ENCODE measurements at regions not wholly inside any gene's neighbourhood (a gene's known extent, or its start where the extent isn't known, plus 50 kb on each side); places are given as distances from the start of the nearest gene placed in this dataset.

- ChIA-PET CTCF (interaction anchor here (1.3 to 1.6 kb wide), 2 partner anchors 14 kb away, joined by 4 to 5 read pairs; no protein-coding TSS in a partner anchor), POLR2A (no interaction called here)
- DNase-seq (ENCODE audit: extremely low spot score), result no peak
- no peak for TF ChIP-seq CTCF (IDR thresholded peaks at IDR 0.05; ENCODE audit: control extremely low read depth, extremely low read depth, low read depth, missing control alignments)
These were observed 259.5 kb upstream of the KCNH8 start for GRCh38 chr3:18888819-18889218.

GRCh38 chr3:18888370-18888769 is 259.9 kb upstream of the KCNH8 start:
- POLR2A ChIA-PET, result no interaction called here

GRCh38 chr3:18886331-18886730 is 262.0 kb upstream of the KCNH8 start:
- no peak for DNase-seq (ENCODE audit: extremely low spot score)
- ChIA-PET POLR2A (no interaction called here), CTCF (no interaction called here)
- no peak for TF ChIP-seq CTCF (IDR thresholded peaks at IDR 0.05; ENCODE audit: control extremely low read depth, extremely low read depth, low read depth, missing control alignments)

More at GRCh38 chr3:18888370-18888769, 259.9 kb upstream of the KCNH8 start:
- TF ChIP-seq CTCF (IDR thresholded peaks at IDR 0.05; ENCODE audit: control extremely low read depth, extremely low read depth, low read depth, missing control alignments), result no peak
- DNase-seq (ENCODE audit: extremely low spot score), result no peak
- CTCF ChIA-PET, result interaction anchor here (0.9 kb wide), 1 partner anchor 129 kb away, joined by 3 read pairs; no protein-coding TSS in a partner anchor

GRCh38 chr3:18885612-18886011 is 262.7 kb upstream of the KCNH8 start:
- ChIA-PET POLR2A (no interaction called here), CTCF (interaction anchor here (0.8 to 0.9 kb wide), 2 partner anchors 8 to 17 kb away, joined by 3 read pairs; no protein-coding TSS in a partner anchor)
- DNase-seq (ENCODE audit: extremely low spot score), result no peak
- TF ChIP-seq CTCF (IDR thresholded peaks at IDR 0.05; ENCODE audit: control extremely low read depth, extremely low read depth, low read depth, missing control alignments), result no peak

GRCh38 chr3:18883571-18883970 is 264.7 kb upstream of the KCNH8 start:
- TF ChIP-seq CTCF (IDR thresholded peaks at IDR 0.05; ENCODE audit: control extremely low read depth, extremely low read depth, low read depth, missing control alignments), result no peak
- ChIA-PET POLR2A (no interaction called here), CTCF (no interaction called here)
- DNase-seq (ENCODE audit: extremely low spot score), result no peak

- POLR2A ChIA-PET, result no interaction called here
- CTCF ChIA-PET, result interaction anchor here (1.6 kb wide), 1 partner anchor 11 kb away, joined by 4 read pairs; no protein-coding TSS in a partner anchor
- no peak for TF ChIP-seq CTCF (IDR thresholded peaks at IDR 0.05; ENCODE audit: control extremely low read depth, extremely low read depth, low read depth, missing control alignments)
- no peak for DNase-seq (ENCODE audit: extremely low spot score)
These were observed 267.6 kb upstream of the KCNH8 start for GRCh38 chr3:18880691-18881090.

Measured in GM10248 (cell line).